ENCODE measurements at regions not wholly inside any gene's neighbourhood (a gene's known extent, or its start where the extent isn't known, plus 50 kb on each side); places are given as distances from the start of the nearest gene placed in this dataset.

GRCh38 chr21:35237287-35237686, 188.2 kb upstream of the RUNX1 start:
- H3K27me3 ChIP-seq (ENCODE audit: insufficient read depth, low read length): no peaks in the 10 kb centered on the region
- peaks cover 21% of the 10 kb centered on the region for H3K4me1 ChIP-seq (ENCODE audit: control insufficient read depth, insufficient read depth, low read length, unreplicated experiment)
- no peaks in the 10 kb centered on the region for H3K79me2 ChIP-seq (ENCODE audit: control insufficient read depth, insufficient read depth, low read length, unreplicated experiment)
- no peak overlapping the region for H3K4me3 ChIP-seq (ENCODE audit: low read depth, low read length)
- no peak overlapping the region for H3K27ac ChIP-seq (ENCODE audit: low read depth, low read length)
- H2AFZ ChIP-seq (ENCODE audit: low read length, unreplicated experiment): no peak overlapping the region
- no peaks in the 10 kb centered on the region for H3K36me3 ChIP-seq (ENCODE audit: insufficient read depth, low read length)

- Histone ChIP-seq H3K4me3 (ENCODE audit: low read depth, low read length) (no peak overlapping the region), H3K36me3 (ENCODE audit: insufficient read depth, low read length) (no peaks in the 10 kb centered on the region), H2AFZ (ENCODE audit: low read length, unreplicated experiment) (no peak overlapping the region), H3K4me1 (ENCODE audit: control insufficient read depth, insufficient read depth, low read length, unreplicated experiment) (peaks cover 31% of the 10 kb centered on the region), H3K27me3 (ENCODE audit: insufficient read depth, low read length) (no peaks in the 10 kb centered on the region), H3K27ac (ENCODE audit: low read depth, low read length) (no peak overlapping the region), H3K79me2 (ENCODE audit: control insufficient read depth, insufficient read depth, low read length, unreplicated experiment) (no peaks in the 10 kb centered on the region)
These were observed 187.0 kb upstream of the RUNX1 start for GRCh38 chr21:35236090-35236489.

GRCh38 chr21:35234725-35235124, 185.6 kb upstream of the RUNX1 start:
- H3K4me1 ChIP-seq (ENCODE audit: control insufficient read depth, insufficient read depth, low read length, unreplicated experiment): peaks cover 26% of the 10 kb centered on the region
- H3K27me3 ChIP-seq (ENCODE audit: insufficient read depth, low read length): no peaks in the 10 kb centered on the region
- H3K79me2 ChIP-seq (ENCODE audit: control insufficient read depth, insufficient read depth, low read length, unreplicated experiment): no peaks in the 10 kb centered on the region
- no peaks in the 10 kb centered on the region for H3K36me3 ChIP-seq (ENCODE audit: insufficient read depth, low read length)
- H3K27ac ChIP-seq (ENCODE audit: low read depth, low read length): no peak overlapping the region
- no peak overlapping the region for H3K4me3 ChIP-seq (ENCODE audit: low read depth, low read length)
- no peak overlapping the region for H2AFZ ChIP-seq (ENCODE audit: low read length, unreplicated experiment)

- no peaks in the 10 kb centered on the region for H3K36me3 ChIP-seq (ENCODE audit: insufficient read depth, low read length)
- no peak overlapping the region for H3K27ac ChIP-seq (ENCODE audit: low read depth, low read length)
- peaks cover 18% of the 10 kb centered on the region for H3K4me1 ChIP-seq (ENCODE audit: control insufficient read depth, insufficient read depth, low read length, unreplicated experiment)
- no peaks in the 10 kb centered on the region for H3K79me2 ChIP-seq (ENCODE audit: control insufficient read depth, insufficient read depth, low read length, unreplicated experiment)
- no peak overlapping the region for H2AFZ ChIP-seq (ENCODE audit: low read length, unreplicated experiment)
- no peak overlapping the region for H3K4me3 ChIP-seq (ENCODE audit: low read depth, low read length)
- no peaks in the 10 kb centered on the region for H3K27me3 ChIP-seq (ENCODE audit: insufficient read depth, low read length)
These were observed 184.7 kb upstream of the RUNX1 start for GRCh38 chr21:35233756-35234155.

GRCh38 chr21:35232545-35233176, 183.6 kb upstream of the RUNX1 start:
- H3K27ac ChIP-seq (ENCODE audit: low read depth, low read length): 0 out of 2 replicates have a peak overlapping the region, but pooled peaks have one; percentile 10
- no peaks in the 10 kb centered on the region for H3K27me3 ChIP-seq (ENCODE audit: insufficient read depth, low read length)
- no peaks in the 10 kb centered on the region for H3K79me2 ChIP-seq (ENCODE audit: control insufficient read depth, insufficient read depth, low read length, unreplicated experiment)
- peaks cover 18% of the 10 kb centered on the region for H3K4me1 ChIP-seq (ENCODE audit: control insufficient read depth, insufficient read depth, low read length, unreplicated experiment)
- H3K4me3 ChIP-seq (ENCODE audit: low read depth, low read length): peak overlapping the region; percentile 9; the same call in 1 of the 2 replicates
- H2AFZ ChIP-seq (ENCODE audit: low read length, unreplicated experiment): no peak overlapping the region
- H3K36me3 ChIP-seq (ENCODE audit: insufficient read depth, low read length): no peaks in the 10 kb centered on the region

- no peaks in the 10 kb centered on the region for H3K79me2 ChIP-seq (ENCODE audit: control insufficient read depth, insufficient read depth, low read length, unreplicated experiment)
- H3K4me3 ChIP-seq (ENCODE audit: low read depth, low read length): no peak overlapping the region
- H3K27ac ChIP-seq (ENCODE audit: low read depth, low read length): no peak overlapping the region
- no peak overlapping the region for H2AFZ ChIP-seq (ENCODE audit: low read length, unreplicated experiment)
- H3K27me3 ChIP-seq (ENCODE audit: insufficient read depth, low read length): no peaks in the 10 kb centered on the region
- no peaks in the 10 kb centered on the region for H3K36me3 ChIP-seq (ENCODE audit: insufficient read depth, low read length)
- peaks cover 27% of the 10 kb centered on the region for H3K4me1 ChIP-seq (ENCODE audit: control insufficient read depth, insufficient read depth, low read length, unreplicated experiment)
These were observed 182.0 kb upstream of the RUNX1 start for GRCh38 chr21:35231090-35231489.

- no peaks in the 10 kb centered on the region for H3K36me3 ChIP-seq (ENCODE audit: insufficient read depth, low read length)
- no peak overlapping the region for H3K27ac ChIP-seq (ENCODE audit: low read depth, low read length)
- H2AFZ ChIP-seq (ENCODE audit: low read length, unreplicated experiment): no peak overlapping the region
- H3K4me1 ChIP-seq (ENCODE audit: control insufficient read depth, insufficient read depth, low read length, unreplicated experiment): peaks cover 38% of the 10 kb centered on the region
- no peaks in the 10 kb centered on the region for H3K27me3 ChIP-seq (ENCODE audit: insufficient read depth, low read length)
- no peak overlapping the region for H3K4me3 ChIP-seq (ENCODE audit: low read depth, low read length)
- H3K79me2 ChIP-seq (ENCODE audit: control insufficient read depth, insufficient read depth, low read length, unreplicated experiment): no peaks in the 10 kb centered on the region
These were observed 180.2 kb upstream of the RUNX1 start for GRCh38 chr21:35229290-35229689.

- H3K27ac ChIP-seq (ENCODE audit: low read depth, low read length): no peak overlapping the region
- no peak overlapping the region for H2AFZ ChIP-seq (ENCODE audit: low read length, unreplicated experiment)
- H3K27me3 ChIP-seq (ENCODE audit: insufficient read depth, low read length): no peaks in the 10 kb centered on the region
- no peak overlapping the region for H3K4me3 ChIP-seq (ENCODE audit: low read depth, low read length)
- no peaks in the 10 kb centered on the region for H3K36me3 ChIP-seq (ENCODE audit: insufficient read depth, low read length)
- H3K4me1 ChIP-seq (ENCODE audit: control insufficient read depth, insufficient read depth, low read length, unreplicated experiment): peaks cover 40% of the 10 kb centered on the region
- H3K79me2 ChIP-seq (ENCODE audit: control insufficient read depth, insufficient read depth, low read length, unreplicated experiment): no peaks in the 10 kb centered on the region
These were observed 178.7 kb upstream of the RUNX1 start for GRCh38 chr21:35227786-35228185.

- no peak overlapping the region for H3K4me3 ChIP-seq (ENCODE audit: low read depth, low read length)
- H3K36me3 ChIP-seq (ENCODE audit: insufficient read depth, low read length): no peaks in the 10 kb centered on the region
- H3K27ac ChIP-seq (ENCODE audit: low read depth, low read length): peak overlapping the region; percentile 27
- no peak overlapping the region for H2AFZ ChIP-seq (ENCODE audit: low read length, unreplicated experiment)
- peaks cover 40% of the 10 kb centered on the region for H3K4me1 ChIP-seq (ENCODE audit: control insufficient read depth, insufficient read depth, low read length, unreplicated experiment)
- H3K79me2 ChIP-seq (ENCODE audit: control insufficient read depth, insufficient read depth, low read length, unreplicated experiment): no peaks in the 10 kb centered on the region
- H3K27me3 ChIP-seq (ENCODE audit: insufficient read depth, low read length): no peaks in the 10 kb centered on the region
These were observed 178.1 kb upstream of the RUNX1 start for GRCh38 chr21:35226968-35227744.

- Histone ChIP-seq H3K27ac (ENCODE audit: low read depth, low read length) (peak overlapping the region; percentile 61), H3K4me1 (ENCODE audit: control insufficient read depth, insufficient read depth, low read length, unreplicated experiment) (peaks cover 32% of the 10 kb centered on the region), H3K36me3 (ENCODE audit: insufficient read depth, low read length) (no peaks in the 10 kb centered on the region), H3K4me3 (ENCODE audit: low read depth, low read length) (peak overlapping the region; percentile 9; the same call in 1 of the 2 replicates), H3K79me2 (ENCODE audit: control insufficient read depth, insufficient read depth, low read length, unreplicated experiment) (no peaks in the 10 kb centered on the region), H2AFZ (ENCODE audit: low read length, unreplicated experiment) (no peak overlapping the region), H3K27me3 (ENCODE audit: insufficient read depth, low read length) (no peaks in the 10 kb centered on the region)
These were observed 177.2 kb upstream of the RUNX1 start for GRCh38 chr21:35226328-35226727.

GRCh38 chr21:35225573-35225972, 176.5 kb upstream of the RUNX1 start:
- H3K36me3 ChIP-seq (ENCODE audit: insufficient read depth, low read length): no peaks in the 10 kb centered on the region
- peak overlapping the region; percentile 9; the same call in 1 of the 2 replicates for H3K4me3 ChIP-seq (ENCODE audit: low read depth, low read length)
- H3K4me1 ChIP-seq (ENCODE audit: control insufficient read depth, insufficient read depth, low read length, unreplicated experiment): peaks cover 32% of the 10 kb centered on the region
- no peak overlapping the region for H2AFZ ChIP-seq (ENCODE audit: low read length, unreplicated experiment)
- H3K79me2 ChIP-seq (ENCODE audit: control insufficient read depth, insufficient read depth, low read length, unreplicated experiment): no peaks in the 10 kb centered on the region
- no peaks in the 10 kb centered on the region for H3K27me3 ChIP-seq (ENCODE audit: insufficient read depth, low read length)
- H3K27ac ChIP-seq (ENCODE audit: low read depth, low read length): peak overlapping the region; percentile 61

Measured in ACC112 (cell line).